Germinal center (tissue), 1 donor: ENCODE measurements at regions not wholly inside any gene's neighbourhood (a gene's known extent, or its start where the extent isn't known, plus 50 kb on each side); places are given as distances from the start of the nearest gene placed in this dataset.

ENCODE experiments used
- DNase-seq: peaks from one replicate; pipeline ENCODE4 v3.0.0; 2012; ENCODE audit warnings: mixed read lengths, low spot score

- DNase-seq = no peak
Observed at GRCh38 chr11:122273476-122274191, 157.6 kb upstream of the BLID start.

GRCh38 chr11:122271745-122272144 lies 155.7 kb upstream of the BLID start:
- no peak for DNase-seq

GRCh38 chr11:122271137-122271536 lies 155.1 kb upstream of the BLID start:
- no peak for DNase-seq

- DNase-seq = no peak
Observed at GRCh38 chr11:122270535-122270934, 154.5 kb upstream of the BLID start.

- no peak for DNase-seq
Observed at GRCh38 chr11:122269824-122270223, 153.8 kb upstream of the BLID start.

- no peak for DNase-seq
Observed at GRCh38 chr11:122268601-122269130, 152.7 kb upstream of the BLID start.

GRCh38 chr11:122267602-122268001 lies 151.6 kb upstream of the BLID start:
- no peak for DNase-seq

- no peak for DNase-seq
Observed at GRCh38 chr11:122265981-122266380, 150.0 kb upstream of the BLID start.

GRCh38 chr11:122264121-122264520 lies 148.1 kb upstream of the BLID start:
- DNase-seq = no peak

- no peak for DNase-seq
Observed at GRCh38 chr11:122261546-122261945, 145.5 kb upstream of the BLID start.

- no peak for DNase-seq
Observed at GRCh38 chr11:122259195-122259821, 143.3 kb upstream of the BLID start.

- no peak for DNase-seq
Observed at GRCh38 chr11:122258446-122259194, 142.6 kb upstream of the BLID start.

GRCh38 chr11:122253589-122254231 lies 137.7 kb upstream of the BLID start:
- no peak for DNase-seq

- no peak for DNase-seq
Observed at GRCh38 chr11:122248939-122249338, 132.9 kb upstream of the BLID start.

GRCh38 chr11:122248131-122248530 lies 132.1 kb upstream of the BLID start:
- DNase-seq = no peak

GRCh38 chr11:122246874-122247273 lies 130.9 kb upstream of the BLID start:
- DNase-seq = no peak

- DNase-seq = no peak
Observed at GRCh38 chr11:122242731-122243130, 126.7 kb upstream of the BLID start.

GRCh38 chr11:122241566-122241965 lies 125.6 kb upstream of the BLID start:
- no peak for DNase-seq

GRCh38 chr11:122240638-122241037 lies 124.6 kb upstream of the BLID start:
- DNase-seq = no peak

- no peak for DNase-seq
Observed at GRCh38 chr11:122235615-122236014, 119.6 kb upstream of the BLID start.

- DNase-seq = no peak
Observed at GRCh38 chr11:122234780-122235179, 118.8 kb upstream of the BLID start.

GRCh38 chr11:122234257-122234656 lies 118.2 kb upstream of the BLID start:
- no peak for DNase-seq
